ENCODE measurements at regions not wholly inside any gene's neighbourhood (a gene's known extent, or its start where the extent isn't known, plus 50 kb on each side); places are given as distances from the start of the nearest gene placed in this dataset.

DNA sequence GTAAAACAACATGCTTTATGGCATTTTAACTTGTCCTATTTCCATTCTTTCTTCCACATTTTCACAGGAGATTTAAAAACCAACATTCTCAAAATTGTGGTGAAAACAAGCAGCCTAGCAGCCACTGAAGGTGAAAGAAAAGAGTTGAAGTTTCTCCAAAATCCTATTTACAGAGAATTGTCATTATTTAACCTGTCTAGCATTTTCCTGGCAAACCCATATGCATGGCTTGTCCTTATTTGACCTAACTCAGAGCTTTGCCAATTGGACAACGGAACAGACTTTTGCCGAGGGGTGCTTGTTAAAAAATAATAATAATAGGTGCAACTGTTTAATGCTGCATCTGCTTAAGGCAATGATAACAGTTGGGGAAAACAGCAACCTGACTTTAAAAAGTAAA is 80.4 kb upstream of the PCSK5 start:
- TF ChIP-seq, protein P1, sequence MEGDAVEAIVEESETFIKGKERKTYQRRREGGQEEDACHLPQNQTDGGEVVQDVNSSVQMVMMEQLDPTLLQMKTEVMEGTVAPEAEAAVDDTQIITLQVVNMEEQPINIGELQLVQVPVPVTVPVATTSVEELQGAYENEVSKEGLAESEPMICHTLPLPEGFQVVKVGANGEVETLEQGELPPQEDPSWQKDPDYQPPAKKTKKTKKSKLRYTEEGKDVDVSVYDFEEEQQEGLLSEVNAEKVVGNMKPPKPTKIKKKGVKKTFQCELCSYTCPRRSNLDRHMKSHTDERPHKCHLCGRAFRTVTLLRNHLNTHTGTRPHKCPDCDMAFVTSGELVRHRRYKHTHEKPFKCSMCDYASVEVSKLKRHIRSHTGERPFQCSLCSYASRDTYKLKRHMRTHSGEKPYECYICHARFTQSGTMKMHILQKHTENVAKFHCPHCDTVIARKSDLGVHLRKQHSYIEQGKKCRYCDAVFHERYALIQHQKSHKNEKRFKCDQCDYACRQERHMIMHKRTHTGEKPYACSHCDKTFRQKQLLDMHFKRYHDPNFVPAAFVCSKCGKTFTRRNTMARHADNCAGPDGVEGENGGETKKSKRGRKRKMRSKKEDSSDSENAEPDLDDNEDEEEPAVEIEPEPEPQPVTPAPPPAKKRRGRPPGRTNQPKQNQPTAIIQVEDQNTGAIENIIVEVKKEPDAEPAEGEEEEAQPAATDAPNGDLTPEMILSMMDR (IDR thresholded peaks at IDR 0.05), result no peak
- TF ChIP-seq POLR2A (IDR thresholded peaks at IDR 0.05), result no peak
- no peak for TF ChIP-seq POLR2AphosphoS5 (IDR thresholded peaks at IDR 0.05)

Data from stomach (tissue), 4 donors.